HG03571 (cell line): ENCODE measurements at regions not wholly inside any gene's neighbourhood (a gene's known extent, or its start where the extent isn't known, plus 50 kb on each side); places are given as distances from the start of the nearest gene placed in this dataset.

ENCODE experiments used
- ATAC-seq: cut with Tn5 transposase; IDR thresholded peaks from one replicate; pipeline ENCODE4 v1.9.1; 2021; ENCODE audit not compliant: unreplicated experiment

DNA sequence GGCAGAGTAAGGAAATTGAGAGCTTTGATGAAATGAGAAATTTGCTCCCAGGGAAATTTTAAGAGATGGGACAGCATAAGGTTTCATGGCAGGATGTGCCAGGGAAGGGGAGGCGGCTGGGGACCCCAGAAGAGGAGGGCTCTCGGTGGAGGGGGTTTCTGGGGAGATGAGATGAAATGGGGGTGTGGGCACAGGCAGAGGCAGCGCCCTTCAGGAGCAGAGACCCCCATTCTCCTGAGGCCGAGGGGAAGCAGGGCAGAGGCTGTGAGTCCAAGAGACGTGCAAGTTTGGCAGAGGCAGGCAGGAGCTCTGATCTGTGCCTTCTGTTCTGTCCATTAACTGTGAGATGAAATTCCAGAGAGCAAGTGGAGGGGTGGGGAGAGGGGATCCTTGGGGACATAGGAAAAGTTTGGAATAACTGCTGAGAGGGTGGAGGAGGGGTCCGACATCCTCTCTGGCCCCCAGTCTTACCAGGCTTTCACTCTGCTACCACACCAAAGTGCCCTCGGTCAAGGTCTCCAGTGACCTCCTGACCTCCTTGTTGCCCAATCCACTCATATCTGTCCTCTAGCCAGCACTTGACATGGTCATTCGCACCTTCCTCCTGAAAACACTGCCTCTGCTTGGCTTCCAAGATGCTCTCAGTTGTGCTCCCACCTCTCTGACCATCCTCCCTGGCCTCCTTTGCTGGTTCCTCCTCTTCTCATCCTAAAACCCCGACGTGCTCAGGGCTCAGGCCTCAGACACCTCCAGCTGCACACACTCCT lies 108.1 kb upstream of the MVB12B start:
- no peak for ATAC-seq

DNA sequence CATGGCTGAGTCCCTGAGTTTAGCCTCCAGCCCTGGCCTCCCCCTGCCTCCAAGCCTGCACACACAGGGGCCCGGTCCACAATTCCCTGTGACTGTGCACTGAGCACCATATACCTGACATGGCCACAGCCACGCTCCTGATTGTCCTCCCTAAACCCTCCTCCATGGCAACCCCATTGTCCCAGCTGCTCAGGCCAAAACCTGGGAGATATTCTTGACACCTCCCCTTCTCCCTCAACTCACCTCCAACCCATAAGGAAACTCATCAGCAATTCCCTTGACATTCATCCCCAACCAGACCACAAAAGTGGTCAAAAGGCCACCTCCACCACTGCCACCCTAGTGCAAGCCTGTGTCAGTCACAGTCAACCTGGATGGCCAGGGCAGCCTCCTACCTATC lies 107.5 kb upstream of the MVB12B start:
- no peak for ATAC-seq

DNA sequence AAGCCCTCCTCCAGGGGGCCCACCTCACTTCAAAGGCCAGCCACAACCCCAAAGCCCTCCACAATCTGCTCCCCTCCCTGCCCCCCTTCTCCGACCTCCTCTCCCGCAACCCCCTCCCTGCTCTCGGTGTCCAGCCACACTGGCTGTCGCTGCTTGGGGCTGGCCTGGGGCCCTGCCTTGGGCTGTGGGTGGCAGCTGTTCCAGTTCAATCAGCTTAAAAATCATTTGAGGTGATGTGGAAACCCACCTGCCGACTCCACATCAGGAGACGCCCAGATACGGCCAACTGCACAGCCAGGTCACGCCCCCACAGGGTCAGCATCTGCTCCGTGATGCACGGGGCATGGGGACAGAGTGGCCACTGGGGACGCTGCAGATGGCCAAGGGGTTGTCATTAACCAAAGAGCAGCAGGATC lies 107.0 kb upstream of the MVB12B start:
- ATAC-seq = no peak

- ATAC-seq = no peak
Observed at GRCh38 chr9:126221480-126221879, 105.1 kb upstream of the MVB12B start.

- ATAC-seq = no peak
Observed at GRCh38 chr9:126222363-126222834, 104.2 kb upstream of the MVB12B start.

GRCh38 chr9:126222835-126223431 lies 103.7 kb upstream of the MVB12B start:
- ATAC-seq = no peak

DNA sequence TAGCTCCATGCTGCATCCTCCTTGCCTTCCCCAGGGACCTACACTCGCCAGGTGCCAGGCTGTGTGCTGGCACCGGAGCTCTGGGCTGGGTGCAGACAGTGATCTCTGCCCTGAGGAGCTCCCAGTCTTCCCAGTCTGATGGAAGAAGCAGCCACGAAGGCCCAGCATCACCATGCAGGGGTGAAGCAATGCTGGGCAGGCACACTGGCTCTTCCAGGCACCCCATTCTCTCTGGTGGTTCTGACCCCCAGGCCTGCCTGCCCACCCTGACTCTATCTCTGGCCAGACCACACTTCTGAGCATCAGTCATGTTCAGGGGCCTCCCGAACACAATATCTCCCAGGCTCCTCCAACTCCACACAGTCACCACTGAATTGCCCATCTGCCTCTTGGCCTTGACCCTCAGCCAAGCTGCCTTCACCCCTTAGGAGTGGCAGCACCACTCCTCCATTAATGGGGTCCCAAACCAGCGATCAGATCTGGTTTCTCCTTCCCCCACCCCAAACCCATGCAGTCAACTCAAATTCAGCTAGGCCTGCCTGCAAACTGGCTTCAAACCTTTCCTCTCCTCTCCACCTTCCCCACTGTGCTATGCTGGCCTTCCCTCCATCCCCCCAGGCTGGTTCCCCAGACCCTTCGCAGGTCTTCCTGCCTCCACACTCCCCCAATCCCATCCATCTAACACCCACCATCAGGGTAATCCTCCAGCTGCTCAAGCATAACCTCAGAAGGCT lies 102.7 kb upstream of the MVB12B start:
- ATAC-seq = no peak

- no peak for ATAC-seq
Observed at GRCh38 chr9:126225611-126226609, 100.7 kb upstream of the MVB12B start.

DNA sequence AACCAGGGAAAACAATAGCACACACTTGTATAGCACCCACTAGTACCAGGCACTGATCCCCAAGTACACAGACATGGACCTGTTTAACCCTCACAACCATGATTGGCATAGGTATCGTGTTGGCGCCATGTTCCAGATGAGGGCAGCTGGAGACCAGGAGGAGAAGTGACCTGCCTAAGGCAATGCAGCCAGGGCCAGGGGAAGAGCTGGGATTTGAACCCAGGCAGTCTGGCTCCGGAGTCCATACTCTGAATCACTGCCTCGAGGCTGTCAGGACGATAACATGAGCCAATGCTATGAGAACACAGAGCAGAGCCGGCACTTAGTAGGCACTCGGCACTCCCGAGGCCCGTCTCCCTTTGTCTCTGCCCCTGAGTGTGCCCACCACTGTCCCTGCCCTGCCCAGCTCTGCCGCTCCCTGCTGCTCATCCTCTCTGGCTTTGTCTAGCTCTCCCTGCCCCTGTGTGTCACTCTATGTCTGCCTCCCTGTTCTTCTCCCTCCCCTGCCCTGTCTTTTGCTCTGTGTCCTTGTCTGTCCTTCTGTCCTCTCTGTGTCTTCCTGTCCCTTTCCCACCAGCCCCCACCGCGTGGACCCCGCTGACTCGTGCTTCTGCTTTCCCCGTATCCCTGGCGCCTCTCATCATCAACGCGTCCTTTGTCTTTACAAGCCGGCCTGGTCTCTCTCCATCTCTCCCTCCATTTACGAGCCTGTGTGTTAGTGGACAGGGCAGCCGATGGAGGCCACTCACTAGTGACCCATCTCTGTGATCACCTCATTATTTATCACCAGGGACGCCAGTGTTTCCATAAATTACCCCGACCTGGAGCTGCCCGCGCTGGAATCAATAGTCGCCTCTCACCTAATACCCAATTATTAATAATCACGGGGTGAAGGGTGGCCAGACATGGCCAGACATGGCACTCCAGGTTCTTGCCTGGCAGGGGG lies 99.4 kb upstream of the MVB12B start:
- no peak for ATAC-seq

DNA sequence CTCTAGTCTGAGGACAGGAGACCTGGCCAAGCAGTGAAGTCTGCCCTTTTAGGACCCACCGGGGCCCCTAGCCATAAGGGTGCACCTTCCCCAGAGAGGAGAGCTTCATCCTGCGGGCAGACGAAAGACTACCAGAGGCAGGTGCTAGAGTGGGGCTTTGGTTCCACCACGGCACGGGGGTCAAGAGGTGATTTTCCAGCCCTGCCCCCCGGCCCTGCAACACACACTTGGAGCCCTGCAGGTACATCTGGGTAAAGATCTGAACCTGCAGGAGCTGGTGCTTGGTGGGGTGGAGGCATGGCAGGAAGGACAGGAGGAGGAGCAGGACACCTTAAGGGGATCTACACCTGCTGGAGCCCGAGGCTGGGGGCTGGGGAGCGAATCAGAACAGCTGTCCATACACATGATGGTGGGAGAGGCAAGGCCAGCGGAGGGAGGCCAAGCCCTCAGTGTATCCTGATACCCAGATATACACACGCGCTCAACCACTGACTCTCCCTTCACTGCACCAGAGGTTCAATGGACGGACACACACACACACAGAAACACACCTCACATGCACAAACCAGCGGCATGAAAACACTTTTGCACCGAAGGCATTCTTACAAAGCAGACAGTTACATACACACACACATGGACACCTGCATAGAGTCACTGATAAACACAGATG lies 98.4 kb upstream of the MVB12B start:
- ATAC-seq = no peak

- peak; percentile 62 for ATAC-seq
Observed at GRCh38 chr9:126228781-126229444, 97.7 kb upstream of the MVB12B start.

DNA sequence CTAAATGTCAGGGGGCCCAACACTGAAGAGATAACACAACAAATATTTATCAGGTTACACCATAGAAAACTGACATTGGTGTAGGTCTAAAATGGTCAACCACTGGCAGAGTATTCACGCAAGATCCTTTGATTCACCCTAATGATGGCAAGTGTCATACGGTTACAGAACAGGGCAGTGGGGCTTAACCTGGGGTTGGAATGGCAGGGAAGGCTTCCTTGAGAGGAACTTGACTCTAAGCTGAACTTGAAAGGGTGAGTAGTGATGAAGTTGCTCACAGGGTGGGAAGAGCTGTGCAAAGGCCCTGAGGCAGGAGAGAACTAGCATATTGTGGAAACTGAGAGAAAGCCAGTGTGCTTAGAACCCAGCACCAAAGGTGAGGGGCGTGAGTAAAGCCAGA lies 97.1 kb upstream of the MVB12B start:
- no peak for ATAC-seq

- ATAC-seq = no peak
Observed at GRCh38 chr9:126230692-126231091, 95.9 kb upstream of the MVB12B start.

GRCh38 chr9:126232461-126232860 lies 94.2 kb upstream of the MVB12B start:
- no peak for ATAC-seq

- no peak for ATAC-seq
Observed at GRCh38 chr9:126233175-126233574, 93.5 kb upstream of the MVB12B start.

GRCh38 chr9:126233913-126234525 lies 92.6 kb upstream of the MVB12B start:
- ATAC-seq = no peak

DNA sequence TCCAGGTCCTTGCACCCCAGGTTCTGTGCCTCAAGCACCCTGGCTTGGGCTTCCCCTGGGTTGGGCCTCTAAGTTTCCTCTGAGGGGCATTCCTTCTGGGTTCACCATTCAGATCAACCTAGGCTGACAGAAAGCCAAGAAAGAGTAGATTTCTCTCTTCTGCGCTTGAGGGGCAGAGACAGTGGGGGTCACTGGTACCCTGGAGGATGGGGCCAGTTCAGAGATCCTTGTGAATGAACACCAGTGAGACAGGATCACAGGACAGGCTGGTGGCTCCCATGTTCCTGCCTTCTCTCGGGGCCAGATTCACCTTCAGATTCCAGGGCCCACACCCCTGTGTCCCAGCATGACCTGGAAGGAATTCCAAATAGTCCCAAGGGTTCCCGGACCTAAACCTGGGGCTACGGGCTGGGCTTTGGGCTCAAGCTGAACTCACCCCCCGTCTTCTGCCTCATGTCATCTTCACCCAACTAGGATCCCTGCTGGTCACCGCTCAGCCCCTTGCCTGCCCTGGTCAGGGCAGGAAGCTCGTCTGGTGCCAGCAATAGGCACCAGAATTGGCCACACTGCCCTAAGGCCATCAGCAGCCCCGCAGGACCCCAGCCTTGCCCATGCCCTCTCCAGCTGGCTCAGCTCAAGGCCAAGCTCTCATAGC lies 91.8 kb upstream of the MVB12B start:
- ATAC-seq = no peak
